Mammary epithelial cell (primary cell): ENCODE measurements at regions not wholly inside any gene's neighbourhood (a gene's known extent, or its start where the extent isn't known, plus 50 kb on each side); places are given as distances from the start of the nearest gene placed in this dataset.

Source experiments
- CTCF ChIP-seq, 2 donors: IDR thresholded peaks in 1 of 2; conservative IDR thresholded peaks in 1 of 2; 2 replicates each; pipeline ENCODE4 v1.5.1; 2011 to 2012; ENCODE audit warnings: inconsistent platforms in 2 of 2, low read length in 2 of 2, mild to moderate bottlenecking in 2 of 2, control low read depth in 1 of 2, low read depth in 1 of 2; ENCODE audit not compliant: insufficient read depth in 1 of 2; ENCODE audit errors: extremely low read depth in 1 of 2
- EZH2 ChIP-seq: IDR thresholded peaks from 2 replicates; pipeline ENCODE4 v1.6.1; 2012; ENCODE audit warnings: low read length, inconsistent platforms, borderline replicate concordance

- TF ChIP-seq CTCF (conservative IDR thresholded peaks at IDR 0.05 in 1 of 2, IDR thresholded peaks at IDR 0.05 in 1 of 2; ENCODE audit: extremely low read depth in 1 of 2, insufficient read depth in 1 of 2, low read depth in 1 of 2, low read length in 2 of 2), result no peak
- TF ChIP-seq EZH2, result no peak
These were observed 121.1 kb downstream of the PDCD6IP start for GRCh38 chr3:33919312-33920120.
